GM12878 (cell line): ENCODE measurements at regions not wholly inside any gene's neighbourhood (a gene's known extent, or its start where the extent isn't known, plus 50 kb on each side); places are given as distances from the start of the nearest gene placed in this dataset.

Experiments
- ATAC-seq: fragments of 200-7000 bp; cut with Tn5 transposase; 3 replicates; pipeline ENCODE4 v1.9.1; 2020; ENCODE audit warnings: mild to moderate bottlenecking, moderate library complexity
- BruUV-seq: library from RNA; stranded (reverse); fragments of 400-500 nt; replicated peaks from 2 replicates; lab custom pipeline; 2021; lab: Mats Ljungman, UMichigan
- CTCF ChIA-PET: fragments of 300-600 bp; sonication (Branson Sonifier 250); formaldehyde crosslinking; extraction: SDS; loops from one replicate; lab custom pipeline; 2021; ENCODE audit warnings: inconsistent platforms; lab: Yijun Ruan, JAX
- POLR2A ChIA-PET: fragments of 350-600 bp; formaldehyde crosslinking; extraction: SDS; loops from one replicate; lab custom pipeline; 2021; ENCODE audit warnings: inconsistent platforms; lab: Charles Lee
- RAD21 ChIA-PET: fragments of 300-600 bp; sonication (Branson Sonifier 250); formaldehyde crosslinking; loops from one replicate; lab custom pipeline; 2023; ENCODE audit warnings: antibody characterized with exemption; ENCODE audit not compliant: unreplicated experiment; lab: Charles Lee
- SMC1A ChIA-PET: fragments of 300-600 bp; sonication (Branson Sonifier 250); formaldehyde crosslinking; loops from one replicate; lab custom pipeline; 2023; ENCODE audit not compliant: unreplicated experiment, uncharacterized antibody; lab: Charles Lee
- DNase-seq: peaks from one replicate; pipeline ENCODE4 v3.0.0-alpha.2; 2011; ENCODE audit warnings: low read depth, low spot score
- FAIRE-seq: peaks from 3 replicates; lab custom pipeline; 2011; peaks lifted over from hg19 to GRCh38; lab: Jason Lieb, UNC
- H2AFZ ChIP-seq: 2 replicates; pipeline ENCODE4 v1.6.0; 2011; ENCODE audit warnings: low read depth, low read length, control low read depth; ENCODE audit not compliant: control insufficient read depth
- H3K27ac ChIP-seq: 2 replicates; pipeline ENCODE4 v1.5.1; 2011; ENCODE audit warnings: control low read depth; ENCODE audit not compliant: control insufficient read depth, insufficient read depth
- H3K27me3 ChIP-seq, 2 experiments: replicated peaks in 1 of 2; 2 replicates each; pipeline versions ENCODE4 v1.6.0 to v1.6.1; 2011; ENCODE audit warnings: low read length in 1 of 2; ENCODE audit not compliant: control insufficient read depth in 2 of 2, insufficient read depth in 2 of 2
- H3K36me3 ChIP-seq, 2 experiments: 2 replicates each; pipeline ENCODE4 v1.5.1; 2011; ENCODE audit warnings: low read length in 1 of 2; ENCODE audit not compliant: control insufficient read depth in 2 of 2, insufficient read depth in 2 of 2
- H3K4me1 ChIP-seq: 2 replicates; pipeline ENCODE4 v1.6.1; 2011; ENCODE audit warnings: mild to moderate bottlenecking, low read length, moderate library complexity, mixed read lengths; ENCODE audit not compliant: control insufficient read depth, insufficient read depth
- H3K4me2 ChIP-seq: 2 replicates; pipeline ENCODE4 v1.6.0; 2011; ENCODE audit warnings: control low read depth; ENCODE audit not compliant: control insufficient read depth, insufficient read depth
- H3K4me3 ChIP-seq: fragments of 200-600 bp; sonication (generic); 2 replicates; pipeline ENCODE4 v1.5.1; 2016
- H3K79me2 ChIP-seq: 2 replicates; pipeline ENCODE4 v1.6.0; 2011; ENCODE audit warnings: low read length; ENCODE audit not compliant: control insufficient read depth, insufficient read depth
- H3K9ac ChIP-seq: 2 replicates; pipeline ENCODE4 v1.8.0; 2011; ENCODE audit warnings: low read length, control low read depth, mixed read lengths; ENCODE audit not compliant: control insufficient read depth, insufficient read depth
- H3K9me3 ChIP-seq: replicated peaks from 3 replicates; pipeline ENCODE4 v1.5.1; 2011; ENCODE audit warnings: mild to moderate bottlenecking, low read length; ENCODE audit not compliant: control insufficient read depth, insufficient read depth
- H4K20me1 ChIP-seq: 2 replicates; pipeline ENCODE4 v1.6.0; 2011; ENCODE audit not compliant: control insufficient read depth, insufficient read depth
- CEBPB ChIP-seq, 2 experiments: fragments of 150-350 bp in 1 of 2; IDR thresholded peaks; 2 replicates each; pipeline ENCODE4 v1.6.1; 2012 to 2014; ENCODE audit warnings: low read depth in 2 of 2, low read length in 2 of 2, borderline replicate concordance in 1 of 2, inconsistent platforms in 1 of 2
- CREM ChIP-seq: IDR thresholded peaks from 2 replicates; pipeline ENCODE4 v1.6.1; 2014; ENCODE audit warnings: antibody characterized with exemption, low read depth
- EP300 ChIP-seq, 2 experiments: fragments of 150-350 bp in 1 of 2; IDR thresholded peaks; 2 replicates each; pipeline ENCODE4 v1.6.1; 2011 to 2012; ENCODE audit warnings: low read depth in 2 of 2, low read length in 2 of 2, borderline replicate concordance in 1 of 2, improper control_type of control experiment in 1 of 2, inconsistent platforms in 1 of 2; ENCODE audit not compliant: control insufficient read depth in 1 of 2
- EZH2 ChIP-seq: IDR thresholded peaks from 2 replicates; pipeline ENCODE4 v1.6.1; 2012; ENCODE audit warnings: low read depth, mild to moderate bottlenecking, control low read depth, inconsistent platforms, low read length, borderline replicate concordance; ENCODE audit not compliant: control insufficient read depth
- MLLT1 ChIP-seq: fragments of 450-650 bp; IDR thresholded peaks from 2 replicates; pipeline ENCODE4 v1.6.1; 2016; ENCODE audit warnings: mild to moderate bottlenecking
- MYB ChIP-seq: fragments of 150-350 bp; IDR thresholded peaks from 2 replicates; pipeline ENCODE4 v1.6.1; 2014; ENCODE audit warnings: mild to moderate bottlenecking, low read depth, low read length, borderline replicate concordance
- NFXL1 ChIP-seq: fragments of 450-650 bp; IDR thresholded peaks from 2 replicates; pipeline ENCODE4 v1.6.1; 2017; ENCODE audit warnings: antibody characterized with exemption, mild to moderate bottlenecking, borderline replicate concordance
- NR2C2 ChIP-seq: IDR thresholded peaks from 2 replicates; pipeline ENCODE4 v1.6.1; 2011; ENCODE audit warnings: borderline replicate concordance, low read depth; ENCODE audit not compliant: control insufficient read depth, insufficient read length
- POLR2A ChIP-seq: IDR thresholded peaks from 2 replicates; pipeline ENCODE4 v1.6.1; 2011; ENCODE audit warnings: low read depth, mild to moderate bottlenecking, low read length
- PRDM15 ChIP-seq: fragments of 450-650 bp; formaldehyde crosslinking; IDR thresholded peaks from 2 replicates; pipeline ENCODE4 v1.4.0; 2020; ENCODE audit warnings: mild to moderate bottlenecking, moderate library complexity
- RELA ChIP-seq: fragments of 450-650 bp; IDR thresholded peaks from 2 replicates; pipeline ENCODE4 v1.8.0; 2014; ENCODE audit warnings: borderline replicate concordance; ENCODE audit not compliant: partially characterized antibody
- RUNX3 ChIP-seq: IDR thresholded peaks from 2 replicates; pipeline ENCODE4 v1.6.1; 2012; ENCODE audit warnings: low read length, inconsistent platforms
- SREBF1 ChIP-seq: IDR thresholded peaks from 2 replicates; pipeline ENCODE4 v1.6.1; 2012; ENCODE audit warnings: mild to moderate bottlenecking, low read length
- ZBED1 ChIP-seq: IDR thresholded peaks from 2 replicates; pipeline ENCODE4 v1.6.1; 2016; ENCODE audit warnings: borderline replicate concordance
- WGBS: methylation state at CpG from one replicate; pipeline ENCODE4 v1.1.6; 2016; ENCODE audit warnings: low lambda C conversion rate; ENCODE audit not compliant: insufficient replicate concordance, insufficient coverage; ENCODE audit errors: missing lambda C conversion rate; 5-methylcytosine and 5-hydroxymethylcytosine counted together
- in situ Hi-C: fragments of 300-500 bp; cut with MboI; formaldehyde crosslinking; loops from 9 replicates; pipeline ENCODE4 v1.14.3; 2018; ENCODE audit warnings: mixed read lengths
- intact Hi-C: fragments of 100-400 bp; cut with micrococcal nuclease; formaldehyde crosslinking; loops from one replicate; pipeline ENCODE4 v1.14.2; 2022; ENCODE audit not compliant: unreplicated experiment

- Histone ChIP-seq H4K20me1 (no peaks in the 10 kb centered on the region), H2AFZ (no peak overlapping the region), H3K27ac (no peak overlapping the region), H3K4me2 (no peak overlapping the region), H3K27me3 (no peaks in the 10 kb centered on the region), H3K4me1 (no peaks in the 10 kb centered on the region), H3K79me2 (no peaks in the 10 kb centered on the region), H3K9me3 (no peaks in the 10 kb centered on the region), H3K36me3 (no peaks in the 10 kb centered on the region), H3K9ac (no peak overlapping the region), H3K4me3 (no peak overlapping the region)
- ATAC-seq (no peak), FAIRE-seq (no peak), DNase-seq (no peak)
- TF ChIP-seq EP300 (IDR thresholded peaks at IDR 0.05; ENCODE audit: borderline replicate concordance in 1 of 2, control insufficient read depth in 1 of 2, low read depth in 2 of 2, low read length in 2 of 2) = no peak
- intact Hi-C loops (no loop called here), in situ Hi-C loops (no loop called here)
- ChIA-PET RAD21 (no interaction called here), POLR2A (no interaction called here), SMC1A (no interaction called here), CTCF (no interaction called here)
- WGBS = 4% methylated on average over 4 of the region's 4 CpGs
- no TSS peak for BruUV-seq
Observed at GRCh38 chr16:51635181-51635580, 484.1 kb upstream of the SALL1 start.

- Histone ChIP-seq H3K4me2 (no peak overlapping the region), H4K20me1 (no peaks in the 10 kb centered on the region), H2AFZ (no peak overlapping the region), H3K9ac (no peak overlapping the region), H3K4me3 (no peak overlapping the region), H3K9me3 (no peaks in the 10 kb centered on the region), H3K27me3 (no peaks in the 10 kb centered on the region), H3K4me1 (no peaks in the 10 kb centered on the region), H3K79me2 (no peaks in the 10 kb centered on the region), H3K36me3 (no peaks in the 10 kb centered on the region), H3K27ac (no peak overlapping the region)
- WGBS = 22% methylated on average over 4 of the region's 4 CpGs
- DNase-seq (no peak), ATAC-seq (no peak), FAIRE-seq (no peak)
- CTCF ChIA-PET = no interaction called here
- SMC1A ChIA-PET = interaction anchor here (0.6 kb wide), 1 partner anchor 195 kb away, joined by 3 read pairs; no protein-coding TSS in a partner anchor
- in situ Hi-C loops = no loop called here
- intact Hi-C loops = no loop called here
- POLR2A ChIA-PET = no interaction called here
- RAD21 ChIA-PET = no interaction called here
- BruUV-seq = no TSS peak
- TF ChIP-seq POLR2A = no peak
- no peak for TF ChIP-seq CREM
- no peak for TF ChIP-seq PRDM15
- no peak for TF ChIP-seq EZH2
- TF ChIP-seq RUNX3 = no peak
- no peak for TF ChIP-seq NFXL1
- no peak for TF ChIP-seq NR2C2
- no peak for TF ChIP-seq MYB
- TF ChIP-seq RELA = no peak
- TF ChIP-seq CEBPB (IDR thresholded peaks at IDR 0.05; ENCODE audit: borderline replicate concordance in 1 of 2, low read depth in 2 of 2, low read length in 2 of 2) = no peak
- TF ChIP-seq ZBED1 = no peak
- no peak for TF ChIP-seq MLLT1
- TF ChIP-seq SREBF1 = no peak
Observed at GRCh38 chr16:51630076-51630475, 479.0 kb upstream of the SALL1 start.
